ENCODE measurements at regions not wholly inside any gene's neighbourhood (a gene's known extent, or its start where the extent isn't known, plus 50 kb on each side); places are given as distances from the start of the nearest gene placed in this dataset.

DNA sequence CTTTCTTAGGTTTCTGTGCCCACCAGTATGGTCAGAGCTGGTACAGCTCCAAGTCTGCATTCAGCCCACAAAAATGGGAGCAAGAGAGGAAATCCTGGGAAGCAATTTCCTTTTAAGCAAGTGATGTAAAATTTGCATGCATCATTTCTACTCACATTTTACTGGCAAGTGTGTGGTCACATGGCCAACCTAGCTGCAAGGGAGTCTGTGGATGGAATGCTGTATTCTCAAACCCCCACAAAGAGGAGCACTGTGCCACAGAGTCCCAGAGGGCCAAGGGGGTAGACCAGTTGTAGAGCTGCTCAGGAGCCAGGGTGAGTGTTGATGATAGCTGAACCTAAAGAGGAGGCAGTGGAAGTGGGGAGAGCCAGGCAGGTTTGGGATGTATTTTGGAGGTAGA lies 154.3 kb upstream of the SPRY4 start:
- Mint-ChIP-seq H3K27me3 (ENCODE audit: insufficient read depth, low read depth, poor library complexity) (peaks cover 4% of the 10 kb centered on the region), H3K27ac (no peak overlapping the region), H3K36me3 (ENCODE audit: low read depth) (peaks cover 22% of the 10 kb centered on the region), H3K4me3 (no peak overlapping the region), H3K4me1 (peaks cover 24% of the 10 kb centered on the region), H3K9me3 (peaks cover 24% of the 10 kb centered on the region)
- Histone ChIP-seq H4K20me1 (replicated peaks; ENCODE audit: insufficient read depth) (no peaks in the 10 kb centered on the region), H3K4me1 (ENCODE audit: insufficient read depth) (peaks cover 24% of the 10 kb centered on the region), H3K27me3 (ENCODE audit: insufficient read depth) (no peaks in the 10 kb centered on the region), H3K36me3 (ENCODE audit: insufficient read depth) (0 out of 2 replicates have a peak, but pooled peaks cover 4% of the 10 kb centered on the region), H2AFZ (no peak overlapping the region), H3F3A (replicated peaks; ENCODE audit: low read depth) (no peaks in the 10 kb centered on the region), H3K27ac (ENCODE audit: low read depth) (no peak overlapping the region), H3K4me3 (no peak overlapping the region), H3K79me2 (replicated peaks; ENCODE audit: insufficient read depth) (no peaks in the 10 kb centered on the region), H3K9me2 (ENCODE audit: insufficient read depth) (peaks cover 10% of the 10 kb centered on the region; the same call in 1 of the 2 replicates), H3K4me2 (no peak overlapping the region)
- no peak for DNase-seq (ENCODE audit: low spot score)
- ATAC-seq: no peak
- TF ChIP-seq CTCF (conservative IDR thresholded peaks at IDR 0.05; ENCODE audit: low read depth in 2 of 2) (no peak), EZH2 (IDR thresholded peaks at IDR 0.05; ENCODE audit: low read depth, unreplicated experiment) (no peak), ZNF114 (CRISPR knock-in tag; IDR thresholded peaks at IDR 0.05) (no peak), STAT1 (IDR thresholded peaks at IDR 0.05; ENCODE audit: unreplicated experiment) (no peak), CREB1 (CRISPR knock-in tag; IDR thresholded peaks at IDR 0.05; ENCODE audit: low read depth) (no peak), NANOG (IDR thresholded peaks at IDR 0.05; ENCODE audit: borderline replicate concordance) (no peak), ZNF331 (CRISPR knock-in tag; IDR thresholded peaks at IDR 0.05; ENCODE audit: low read depth) (no peak), EZH2phosphoT487 (IDR thresholded peaks at IDR 0.05; ENCODE audit: unreplicated experiment) (no peak), JUNB (IDR thresholded peaks at IDR 0.05; ENCODE audit: unreplicated experiment) (no peak), POLR2AphosphoS5 (IDR thresholded peaks at IDR 0.05; ENCODE audit: low read depth) (no peak), ETS1 (IDR thresholded peaks at IDR 0.05) (no peak)
- TF ChIP-seq, protein P1, sequence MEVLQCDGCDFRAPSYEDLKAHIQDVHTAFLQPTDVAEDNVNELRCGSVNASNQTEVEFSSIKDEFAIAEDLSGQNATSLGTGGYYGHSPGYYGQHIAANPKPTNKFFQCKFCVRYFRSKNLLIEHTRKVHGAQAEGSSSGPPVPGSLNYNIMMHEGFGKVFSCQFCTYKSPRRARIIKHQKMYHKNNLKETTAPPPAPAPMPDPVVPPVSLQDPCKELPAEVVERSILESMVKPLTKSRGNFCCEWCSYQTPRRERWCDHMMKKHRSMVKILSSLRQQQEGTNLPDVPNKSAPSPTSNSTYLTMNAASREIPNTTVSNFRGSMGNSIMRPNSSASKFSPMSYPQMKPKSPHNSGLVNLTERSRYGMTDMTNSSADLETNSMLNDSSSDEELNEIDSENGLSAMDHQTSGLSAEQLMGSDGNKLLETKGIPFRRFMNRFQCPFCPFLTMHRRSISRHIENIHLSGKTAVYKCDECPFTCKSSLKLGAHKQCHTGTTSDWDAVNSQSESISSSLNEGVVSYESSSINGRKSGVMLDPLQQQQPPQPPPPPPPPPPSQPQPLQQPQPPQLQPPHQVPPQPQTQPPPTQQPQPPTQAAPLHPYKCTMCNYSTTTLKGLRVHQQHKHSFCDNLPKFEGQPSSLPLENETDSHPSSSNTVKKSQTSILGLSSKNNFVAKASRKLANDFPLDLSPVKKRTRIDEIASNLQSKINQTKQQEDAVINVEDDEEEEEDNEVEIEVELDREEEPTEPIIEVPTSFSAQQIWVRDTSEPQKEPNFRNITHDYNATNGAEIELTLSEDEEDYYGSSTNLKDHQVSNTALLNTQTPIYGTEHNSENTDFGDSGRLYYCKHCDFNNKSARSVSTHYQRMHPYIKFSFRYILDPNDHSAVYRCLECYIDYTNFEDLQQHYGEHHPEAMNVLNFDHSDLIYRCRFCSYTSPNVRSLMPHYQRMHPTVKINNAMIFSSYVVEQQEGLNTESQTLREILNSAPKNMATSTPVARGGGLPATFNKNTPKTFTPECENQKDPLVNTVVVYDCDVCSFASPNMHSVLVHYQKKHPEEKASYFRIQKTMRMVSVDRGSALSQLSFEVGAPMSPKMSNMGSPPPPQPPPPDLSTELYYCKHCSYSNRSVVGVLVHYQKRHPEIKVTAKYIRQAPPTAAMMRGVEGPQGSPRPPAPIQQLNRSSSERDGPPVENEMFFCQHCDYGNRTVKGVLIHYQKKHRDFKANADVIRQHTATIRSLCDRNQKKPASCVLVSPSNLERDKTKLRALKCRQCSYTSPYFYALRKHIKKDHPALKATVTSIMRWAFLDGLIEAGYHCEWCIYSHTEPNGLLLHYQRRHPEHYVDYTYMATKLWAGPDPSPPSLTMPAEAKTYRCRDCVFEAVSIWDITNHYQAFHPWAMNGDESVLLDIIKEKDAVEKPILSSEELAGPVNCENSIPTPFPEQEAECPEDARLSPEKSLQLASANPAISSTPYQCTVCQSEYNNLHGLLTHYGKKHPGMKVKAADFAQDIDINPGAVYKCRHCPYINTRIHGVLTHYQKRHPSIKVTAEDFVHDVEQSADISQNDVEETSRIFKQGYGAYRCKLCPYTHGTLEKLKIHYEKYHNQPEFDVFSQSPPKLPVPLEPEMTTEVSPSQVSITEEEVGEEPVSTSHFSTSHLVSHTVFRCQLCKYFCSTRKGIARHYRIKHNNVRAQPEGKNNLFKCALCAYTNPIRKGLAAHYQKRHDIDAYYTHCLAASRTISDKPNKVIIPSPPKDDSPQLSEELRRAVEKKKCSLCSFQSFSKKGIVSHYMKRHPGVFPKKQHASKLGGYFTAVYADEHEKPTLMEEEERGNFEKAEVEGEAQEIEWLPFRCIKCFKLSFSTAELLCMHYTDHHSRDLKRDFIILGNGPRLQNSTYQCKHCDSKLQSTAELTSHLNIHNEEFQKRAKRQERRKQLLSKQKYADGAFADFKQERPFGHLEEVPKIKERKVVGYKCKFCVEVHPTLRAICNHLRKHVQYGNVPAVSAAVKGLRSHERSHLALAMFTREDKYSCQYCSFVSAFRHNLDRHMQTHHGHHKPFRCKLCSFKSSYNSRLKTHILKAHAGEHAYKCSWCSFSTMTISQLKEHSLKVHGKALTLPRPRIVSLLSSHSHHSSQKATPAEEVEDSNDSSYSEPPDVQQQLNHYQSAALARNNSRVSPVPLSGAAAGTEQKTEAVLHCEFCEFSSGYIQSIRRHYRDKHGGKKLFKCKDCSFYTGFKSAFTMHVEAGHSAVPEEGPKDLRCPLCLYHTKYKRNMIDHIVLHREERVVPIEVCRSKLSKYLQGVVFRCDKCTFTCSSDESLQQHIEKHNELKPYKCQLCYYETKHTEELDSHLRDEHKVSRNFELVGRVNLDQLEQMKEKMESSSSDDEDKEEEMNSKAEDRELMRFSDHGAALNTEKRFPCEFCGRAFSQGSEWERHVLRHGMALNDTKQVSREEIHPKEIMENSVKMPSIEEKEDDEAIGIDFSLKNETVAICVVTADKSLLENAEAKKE (CRISPR knock-in tag; IDR thresholded peaks at IDR 0.05): no peak
- TF ChIP-seq, protein P2, sequence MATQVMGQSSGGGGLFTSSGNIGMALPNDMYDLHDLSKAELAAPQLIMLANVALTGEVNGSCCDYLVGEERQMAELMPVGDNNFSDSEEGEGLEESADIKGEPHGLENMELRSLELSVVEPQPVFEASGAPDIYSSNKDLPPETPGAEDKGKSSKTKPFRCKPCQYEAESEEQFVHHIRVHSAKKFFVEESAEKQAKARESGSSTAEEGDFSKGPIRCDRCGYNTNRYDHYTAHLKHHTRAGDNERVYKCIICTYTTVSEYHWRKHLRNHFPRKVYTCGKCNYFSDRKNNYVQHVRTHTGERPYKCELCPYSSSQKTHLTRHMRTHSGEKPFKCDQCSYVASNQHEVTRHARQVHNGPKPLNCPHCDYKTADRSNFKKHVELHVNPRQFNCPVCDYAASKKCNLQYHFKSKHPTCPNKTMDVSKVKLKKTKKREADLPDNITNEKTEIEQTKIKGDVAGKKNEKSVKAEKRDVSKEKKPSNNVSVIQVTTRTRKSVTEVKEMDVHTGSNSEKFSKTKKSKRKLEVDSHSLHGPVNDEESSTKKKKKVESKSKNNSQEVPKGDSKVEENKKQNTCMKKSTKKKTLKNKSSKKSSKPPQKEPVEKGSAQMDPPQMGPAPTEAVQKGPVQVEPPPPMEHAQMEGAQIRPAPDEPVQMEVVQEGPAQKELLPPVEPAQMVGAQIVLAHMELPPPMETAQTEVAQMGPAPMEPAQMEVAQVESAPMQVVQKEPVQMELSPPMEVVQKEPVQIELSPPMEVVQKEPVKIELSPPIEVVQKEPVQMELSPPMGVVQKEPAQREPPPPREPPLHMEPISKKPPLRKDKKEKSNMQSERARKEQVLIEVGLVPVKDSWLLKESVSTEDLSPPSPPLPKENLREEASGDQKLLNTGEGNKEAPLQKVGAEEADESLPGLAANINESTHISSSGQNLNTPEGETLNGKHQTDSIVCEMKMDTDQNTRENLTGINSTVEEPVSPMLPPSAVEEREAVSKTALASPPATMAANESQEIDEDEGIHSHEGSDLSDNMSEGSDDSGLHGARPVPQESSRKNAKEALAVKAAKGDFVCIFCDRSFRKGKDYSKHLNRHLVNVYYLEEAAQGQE (IDR thresholded peaks at IDR 0.05; ENCODE audit: unreplicated experiment): no peak
